Activated T-helper 2 cell treated with anti-CD3 and anti-CD28 coated beads, Interferon-gamma antibody, Interleukin-2, Interleukin-4, amounts not matched to agents 10 μg/mL and 5 μg/mL and 100 μg/mL, durations not matched to agents 14 hours and 24 hours and 36 hours (primary cell): ENCODE measurements at regions not wholly inside any gene's neighbourhood (a gene's known extent, or its start where the extent isn't known, plus 50 kb on each side); places are given as distances from the start of the nearest gene placed in this dataset.

Experiments used
- DNase-seq: peaks from one replicate; pipeline ENCODE4 v3.0.0; 2021; ENCODE audit warnings: low spot score
- H3K27ac Mint-ChIP-seq: one replicate; pipeline ENCODE4 v1.8.0; 2021; ENCODE audit warnings: mixed read lengths
- H3K27me3 Mint-ChIP-seq: one replicate; pipeline ENCODE4 v1.8.0; 2021; ENCODE audit warnings: low read depth, mixed read lengths
- H3K36me3 Mint-ChIP-seq: one replicate; pipeline ENCODE4 v1.8.0; 2021; ENCODE audit warnings: low read depth, mixed read lengths
- H3K4me1 Mint-ChIP-seq: one replicate; pipeline ENCODE4 v1.8.0; 2021; ENCODE audit warnings: low read depth, mixed read lengths
- H3K4me3 Mint-ChIP-seq: one replicate; pipeline ENCODE4 v1.8.0; 2021; ENCODE audit warnings: low read depth, mild to moderate bottlenecking, moderate library complexity, mixed read lengths
- H3K9me3 Mint-ChIP-seq: one replicate; pipeline ENCODE4 v1.8.0; 2021; ENCODE audit warnings: mixed read lengths
- intact Hi-C: fragments of 100-400 bp; cut with micrococcal nuclease; formaldehyde crosslinking; loops from one replicate; pipeline ENCODE4 v1.15.1; 2023

- Mint-ChIP-seq H3K27ac (no peak overlapping the region), H3K4me3 (no peak overlapping the region)
- intact Hi-C loops = no loop called here
Measured at GRCh38 chr22:27232077-27232476, 569.5 kb downstream of the MN1 start.

GRCh38 chr22:27237080-27237741 is 564.3 kb downstream of the MN1 start:
- Mint-ChIP-seq H3K9me3 (no peaks in the 10 kb centered on the region), H3K4me1 (no peaks in the 10 kb centered on the region)

More at GRCh38 chr22:27232077-27232476, 569.5 kb downstream of the MN1 start:
- H3K36me3 Mint-ChIP-seq = no peaks in the 10 kb centered on the region
- no peak for DNase-seq
- H3K9me3 Mint-ChIP-seq = peaks cover 4% of the 10 kb centered on the region
- H3K27me3 Mint-ChIP-seq = no peaks in the 10 kb centered on the region
- H3K4me1 Mint-ChIP-seq = no peaks in the 10 kb centered on the region

GRCh38 chr22:27238935-27239510 is 562.5 kb downstream of the MN1 start:
- Mint-ChIP-seq H3K9me3 (no peaks in the 10 kb centered on the region), H3K27ac (no peak overlapping the region), H3K27me3 (no peaks in the 10 kb centered on the region), H3K36me3 (no peaks in the 10 kb centered on the region), H3K4me1 (no peaks in the 10 kb centered on the region), H3K4me3 (no peak overlapping the region)
- intact Hi-C loops = no loop called here
- DNase-seq = no peak

More at GRCh38 chr22:27237080-27237741, 564.3 kb downstream of the MN1 start:
- Mint-ChIP-seq H3K36me3 (no peaks in the 10 kb centered on the region), H3K27me3 (no peaks in the 10 kb centered on the region), H3K27ac (no peak overlapping the region), H3K4me3 (no peak overlapping the region)
- no peak for DNase-seq
- intact Hi-C loops = no loop called here

GRCh38 chr22:27239520-27239919 is 562.0 kb downstream of the MN1 start:
- no peaks in the 10 kb centered on the region for H3K4me1 Mint-ChIP-seq

GRCh38 chr22:27240298-27241075 is 561.1 kb downstream of the MN1 start:
- Mint-ChIP-seq H3K27ac (no peak overlapping the region), H3K4me1 (no peaks in the 10 kb centered on the region), H3K9me3 (no peaks in the 10 kb centered on the region), H3K27me3 (no peaks in the 10 kb centered on the region), H3K36me3 (no peaks in the 10 kb centered on the region), H3K4me3 (no peak overlapping the region)
- DNase-seq = no peak
- intact Hi-C loops = no loop called here

More at GRCh38 chr22:27239520-27239919, 562.0 kb downstream of the MN1 start:
- Mint-ChIP-seq H3K36me3 (no peaks in the 10 kb centered on the region), H3K4me3 (no peak overlapping the region), H3K27me3 (no peaks in the 10 kb centered on the region), H3K9me3 (no peaks in the 10 kb centered on the region), H3K27ac (no peak overlapping the region)
- DNase-seq = no peak
- intact Hi-C loops = no loop called here

- intact Hi-C loops = no loop called here
- no peak overlapping the region for H3K27ac Mint-ChIP-seq
- no peak overlapping the region for H3K4me3 Mint-ChIP-seq
- H3K27me3 Mint-ChIP-seq = no peaks in the 10 kb centered on the region
- H3K4me1 Mint-ChIP-seq = no peaks in the 10 kb centered on the region
- DNase-seq = no peak
- H3K36me3 Mint-ChIP-seq = no peaks in the 10 kb centered on the region
- peaks cover 5% of the 10 kb centered on the region for H3K9me3 Mint-ChIP-seq
Measured at GRCh38 chr22:27241430-27242321, 559.9 kb downstream of the MN1 start.

GRCh38 chr22:27242474-27242873 is 559.1 kb downstream of the MN1 start:
- intact Hi-C loops = no loop called here
- Mint-ChIP-seq H3K27me3 (no peaks in the 10 kb centered on the region), H3K27ac (no peak overlapping the region), H3K36me3 (no peaks in the 10 kb centered on the region), H3K4me3 (no peak overlapping the region), H3K4me1 (peaks cover 1% of the 10 kb centered on the region), H3K9me3 (peaks cover 7% of the 10 kb centered on the region)
- no peak for DNase-seq

GRCh38 chr22:27242917-27243589 is 558.5 kb downstream of the MN1 start:
- H3K9me3 Mint-ChIP-seq = peaks cover 7% of the 10 kb centered on the region
- no peak for DNase-seq
- no peak overlapping the region for H3K4me3 Mint-ChIP-seq
- H3K27ac Mint-ChIP-seq = no peak overlapping the region
- H3K4me1 Mint-ChIP-seq = peaks cover 1% of the 10 kb centered on the region
- H3K36me3 Mint-ChIP-seq = no peaks in the 10 kb centered on the region
- H3K27me3 Mint-ChIP-seq = no peaks in the 10 kb centered on the region
- intact Hi-C loops = no loop called here

- Mint-ChIP-seq H3K27me3 (no peaks in the 10 kb centered on the region), H3K4me3 (no peak overlapping the region), H3K9me3 (peaks cover 7% of the 10 kb centered on the region), H3K27ac (no peak overlapping the region), H3K36me3 (no peaks in the 10 kb centered on the region), H3K4me1 (peaks cover 1% of the 10 kb centered on the region)
- intact Hi-C loops = no loop called here
- DNase-seq = no peak
Measured at GRCh38 chr22:27244328-27244727, 557.2 kb downstream of the MN1 start.

GRCh38 chr22:27245056-27245455 is 556.5 kb downstream of the MN1 start:
- no peak overlapping the region for H3K27ac Mint-ChIP-seq
- no peak for DNase-seq
- H3K9me3 Mint-ChIP-seq = peaks cover 7% of the 10 kb centered on the region
- H3K4me1 Mint-ChIP-seq = peaks cover 1% of the 10 kb centered on the region
- no peaks in the 10 kb centered on the region for H3K36me3 Mint-ChIP-seq
- H3K27me3 Mint-ChIP-seq = no peaks in the 10 kb centered on the region
- no peak overlapping the region for H3K4me3 Mint-ChIP-seq
- intact Hi-C loops = no loop called here

- H3K4me1 Mint-ChIP-seq = peaks cover 1% of the 10 kb centered on the region
- H3K27me3 Mint-ChIP-seq = no peaks in the 10 kb centered on the region
- H3K4me3 Mint-ChIP-seq = no peak overlapping the region
- no peak overlapping the region for H3K27ac Mint-ChIP-seq
- intact Hi-C loops = no loop called here
- DNase-seq = no peak
- peaks cover 7% of the 10 kb centered on the region for H3K9me3 Mint-ChIP-seq
- H3K36me3 Mint-ChIP-seq = no peaks in the 10 kb centered on the region
Measured at GRCh38 chr22:27246558-27246957, 555.0 kb downstream of the MN1 start.
